K562 (cell line): ENCODE measurements at regions not wholly inside any gene's neighbourhood (a gene's known extent, or its start where the extent isn't known, plus 50 kb on each side); places are given as distances from the start of the nearest gene placed in this dataset.

Source experiments
- ATAC-seq: fragments of 200-7000 bp; cut with Tn5 transposase; 3 replicates; pipeline ENCODE4 v1.9.1; 2020; ENCODE audit warnings: moderate library complexity
- BruUV-seq: library from RNA; stranded (reverse); fragments of 400-500 nt; replicated peaks from 2 replicates; lab custom pipeline; 2021; lab: Mats Ljungman, UMichigan
- CTCF ChIA-PET: fragments of 300-600 bp; formaldehyde crosslinking; extraction: SDS; loops from one replicate; lab custom pipeline; 2021; ENCODE audit warnings: low intra/inter-chr PET ratio; lab: Yijun Ruan, JAX
- POLR2A ChIA-PET: fragments of 300-600, 350-650 bp; sonication (Branson Sonifier 250); formaldehyde crosslinking; extraction: SDS; loops from one replicate; lab custom pipeline; 2021; ENCODE audit warnings: antibody characterized with exemption, inconsistent platforms; lab: Yijun Ruan, JAX
- DNase-seq, 4 experiments: peaks; one replicate each; pipeline versions ENCODE4 v3.0.0 to v3.0.0-alpha.2; 2011 to 2018; ENCODE audit warnings: low spot score in 3 of 4, mixed read lengths in 3 of 4; ENCODE audit errors: extremely low read depth in 1 of 4
- FAIRE-seq: peaks from 2 replicates; lab custom pipeline; 2011; peaks lifted over from hg19 to GRCh38; lab: Jason Lieb, UNC
- H2AFZ ChIP-seq: 2 replicates; pipeline ENCODE4 v1.6.0; 2011; ENCODE audit warnings: low read depth, low read length, control low read depth, inconsistent platforms
- H3K27ac ChIP-seq: fragments of 200-600 bp; 3 replicates; pipeline ENCODE4 v1.8.0; 2011; ENCODE audit warnings: low read depth, mild to moderate bottlenecking, control low read depth, inconsistent platforms, low read length, moderate library complexity, mixed read lengths; ENCODE audit errors: extremely low read depth
- H3K27me3 ChIP-seq, 2 experiments: fragments of 300-600 bp in 1 of 2; 2 replicates in 1 of 2; 3 replicates in 1 of 2; pipeline versions ENCODE4 v1.6.0 to v1.8.0; 2011; ENCODE audit warnings: inconsistent platforms in 2 of 2, low read length in 2 of 2, mild to moderate bottlenecking in 1 of 2, mixed read lengths in 1 of 2, moderate library complexity in 1 of 2; ENCODE audit not compliant: control insufficient read depth in 2 of 2, insufficient read depth in 2 of 2
- H3K36me3 ChIP-seq: fragments of 300-600 bp; 3 replicates; pipeline ENCODE4 v1.8.0; 2011; ENCODE audit warnings: mild to moderate bottlenecking, low read length, inconsistent platforms; ENCODE audit not compliant: control insufficient read depth, insufficient read depth
- H3K4me1 ChIP-seq, 2 experiments: fragments of 200-600 bp in 1 of 2; replicated peaks in 1 of 2; 2 replicates in 1 of 2; 3 replicates in 1 of 2; pipeline versions ENCODE4 v1.5.1 to v1.8.0; 2011; ENCODE audit warnings: inconsistent platforms in 2 of 2, low read length in 2 of 2, mild to moderate bottlenecking in 1 of 2, mixed read lengths in 1 of 2, moderate library complexity in 1 of 2; ENCODE audit not compliant: control insufficient read depth in 2 of 2, insufficient read depth in 2 of 2
- H3K4me2 ChIP-seq: 2 replicates; pipeline ENCODE4 v1.6.1; 2011; ENCODE audit warnings: low read length, control low read depth, inconsistent platforms, mixed read lengths; ENCODE audit not compliant: insufficient read depth
- H3K4me3 ChIP-seq: fragments of 200-600 bp; sonication (generic), shearing (Covaris generic); 2 replicates; pipeline ENCODE4 v1.5.1; 2016; ENCODE audit warnings: control low read depth, inconsistent platforms
- H3K79me2 ChIP-seq: fragments of 200-600 bp; 3 replicates; pipeline ENCODE4 v1.8.0; 2011; ENCODE audit warnings: low read length, inconsistent platforms; ENCODE audit not compliant: control insufficient read depth, insufficient read depth
- H3K9ac ChIP-seq, 2 experiments: 2 replicates each; pipeline versions ENCODE4 v1.6.0 to v1.6.1; 2011; ENCODE audit warnings: low read depth in 2 of 2, low read length in 2 of 2, control low read depth in 1 of 2, inconsistent platforms in 1 of 2, mild to moderate bottlenecking in 1 of 2, mixed read lengths in 1 of 2; ENCODE audit not compliant: insufficient read depth in 1 of 2
- H3K9me1 ChIP-seq: one replicate; pipeline ENCODE4 v1.6.0; 2011; ENCODE audit warnings: inconsistent platforms, mild to moderate bottlenecking, low read length, moderate library complexity; ENCODE audit not compliant: control insufficient read depth, insufficient read depth
- H3K9me3 ChIP-seq: replicated peaks from 2 replicates; pipeline ENCODE4 v1.5.1; 2011; ENCODE audit warnings: low read depth, low read length, inconsistent platforms; ENCODE audit not compliant: control insufficient read depth, insufficient read depth
- H4K20me1 ChIP-seq: replicated peaks from 2 replicates; pipeline ENCODE4 v1.6.1; 2011; ENCODE audit warnings: low read length, inconsistent platforms, mixed read lengths; ENCODE audit not compliant: control insufficient read depth, insufficient read depth
- CHD4 ChIP-seq: fragments of 200-600 bp; sonication (generic); IDR thresholded peaks from 3 replicates; pipeline ENCODE4 v1.6.1; 2012; ENCODE audit warnings: low read depth, mild to moderate bottlenecking, mixed read lengths, low read length, inconsistent platforms; ENCODE audit not compliant: insufficient read depth, insufficient replicate concordance, poor library complexity, severe bottlenecking
- MEF2A ChIP-seq: IDR thresholded peaks from 2 replicates; pipeline ENCODE4 v1.6.1; 2011; ENCODE audit warnings: low read depth, mild to moderate bottlenecking, low read length, moderate library complexity; ENCODE audit not compliant: control insufficient read depth
- NCOA4 ChIP-seq: fragments of 450-650 bp; IDR thresholded peaks from 2 replicates; pipeline ENCODE4 v1.6.1; 2018; ENCODE audit warnings: mild to moderate bottlenecking; ENCODE audit not compliant: partially characterized antibody
- NEUROD1 ChIP-seq: fragments of 150-350 bp; IDR thresholded peaks from 2 replicates; pipeline ENCODE4 v1.6.1; 2014; ENCODE audit warnings: borderline replicate concordance, low read length, low read depth; ENCODE audit not compliant: partially characterized antibody
- SIN3B ChIP-seq: fragments of 450-650 bp; IDR thresholded peaks from 2 replicates; pipeline ENCODE4 v1.6.1; 2017; ENCODE audit warnings: low read depth, mild to moderate bottlenecking, moderate library complexity
- SMARCB1 ChIP-seq: IDR thresholded peaks from 2 replicates; pipeline ENCODE4 v1.6.1; 2011; ENCODE audit warnings: improper control_type of control experiment, low read depth; ENCODE audit not compliant: insufficient read length
- SMC3 ChIP-seq: conservative IDR thresholded peaks from 2 replicates; pipeline ENCODE4 v1.6.1; 2011; ENCODE audit warnings: low read depth, low read length, improper control_type of control experiment; ENCODE audit not compliant: insufficient read depth
- ZBTB7A ChIP-seq: IDR thresholded peaks from 2 replicates; pipeline ENCODE4 v1.6.1; 2011; ENCODE audit warnings: low read depth, mild to moderate bottlenecking, low read length, moderate library complexity, borderline replicate concordance; ENCODE audit not compliant: control insufficient read depth
- ZNF253 ChIP-seq: fragments of 250-450 bp; sonication (Bioruptor Pico); conservative IDR thresholded peaks from 2 replicates; pipeline ENCODE4 v1.6.1; 2021; ENCODE audit warnings: mild to moderate bottlenecking
- ZNF830 ChIP-seq: fragments of 250-450 bp; sonication (Bioruptor Pico); IDR thresholded peaks from 2 replicates; pipeline ENCODE4 v1.5.0; 2021; ENCODE audit warnings: mild to moderate bottlenecking
- WGBS: fragments of 100-300 bp; shearing (Covaris generic); methylation state at CpG from one replicate; pipeline ENCODE4 v1.1.6; 2016; ENCODE audit warnings: low coverage, mixed read lengths; ENCODE audit not compliant: insufficient coverage; ENCODE audit errors: missing lambda C conversion rate; 5-methylcytosine and 5-hydroxymethylcytosine counted together
- in situ Hi-C: fragments of 300-500 bp; cut with MboI; formaldehyde crosslinking; loops from 4 replicates; pipeline ENCODE4 v1.15.0; 2018; ENCODE audit warnings: inconsistent platforms, mixed read lengths
- intact Hi-C: fragments of 100-400 bp; cut with micrococcal nuclease; formaldehyde crosslinking; loops from 2 replicates; pipeline ENCODE4 v1.14.2; 2022
- TF ChIP-seq, protein P1 (sequence below), 3 experiments: IDR thresholded peaks in 2 of 3; conservative IDR thresholded peaks in 1 of 3; 2 replicates each; pipeline ENCODE4 v1.5.1; 2011 to 2012; ENCODE audit warnings: low read length in 3 of 3, mild to moderate bottlenecking in 3 of 3, control low read depth in 2 of 3, improper control_type of control experiment in 1 of 3, inconsistent platforms in 1 of 3, low read depth in 1 of 3, mixed read lengths in 1 of 3, moderate library complexity in 1 of 3; ENCODE audit not compliant: insufficient read depth in 2 of 3
- TF ChIP-seq, protein P2 (sequence below): sonication (generic); formaldehyde crosslinking; IDR thresholded peaks from 2 replicates; pipeline ENCODE4 v1.8.0; 2023; ENCODE audit warnings: mild to moderate bottlenecking, missing genetic modification reagents
- TF ChIP-seq, protein P3 (sequence below): fragments of 450-650 bp; formaldehyde crosslinking; IDR thresholded peaks from 2 replicates; pipeline ENCODE4 v1.4.0; 2022; ENCODE audit warnings: missing genetic modification characterization
- TF ChIP-seq, protein P4 (sequence below): fragments of 250-450 bp; sonication (Bioruptor Pico); IDR thresholded peaks from 2 replicates; pipeline ENCODE4 v1.8.0; 2022; ENCODE audit warnings: moderate library complexity, mild to moderate bottlenecking, inconsistent platforms

GRCh38 chr16:17556276-17557052 is 85.7 kb upstream of the XYLT1 start (continued):
- TF ChIP-seq, protein P1, sequence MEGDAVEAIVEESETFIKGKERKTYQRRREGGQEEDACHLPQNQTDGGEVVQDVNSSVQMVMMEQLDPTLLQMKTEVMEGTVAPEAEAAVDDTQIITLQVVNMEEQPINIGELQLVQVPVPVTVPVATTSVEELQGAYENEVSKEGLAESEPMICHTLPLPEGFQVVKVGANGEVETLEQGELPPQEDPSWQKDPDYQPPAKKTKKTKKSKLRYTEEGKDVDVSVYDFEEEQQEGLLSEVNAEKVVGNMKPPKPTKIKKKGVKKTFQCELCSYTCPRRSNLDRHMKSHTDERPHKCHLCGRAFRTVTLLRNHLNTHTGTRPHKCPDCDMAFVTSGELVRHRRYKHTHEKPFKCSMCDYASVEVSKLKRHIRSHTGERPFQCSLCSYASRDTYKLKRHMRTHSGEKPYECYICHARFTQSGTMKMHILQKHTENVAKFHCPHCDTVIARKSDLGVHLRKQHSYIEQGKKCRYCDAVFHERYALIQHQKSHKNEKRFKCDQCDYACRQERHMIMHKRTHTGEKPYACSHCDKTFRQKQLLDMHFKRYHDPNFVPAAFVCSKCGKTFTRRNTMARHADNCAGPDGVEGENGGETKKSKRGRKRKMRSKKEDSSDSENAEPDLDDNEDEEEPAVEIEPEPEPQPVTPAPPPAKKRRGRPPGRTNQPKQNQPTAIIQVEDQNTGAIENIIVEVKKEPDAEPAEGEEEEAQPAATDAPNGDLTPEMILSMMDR (IDR thresholded peaks at IDR 0.05 in 2 of 3, conservative IDR thresholded peaks at IDR 0.05 in 1 of 3; ENCODE audit: insufficient read depth in 2 of 3, low read depth in 1 of 3, low read length in 3 of 3): peak; percentile 69 to 72 (median 70); a peak in 5 of 6 replicates
- no peak for TF ChIP-seq MEF2A
- peak; percentile 68 for TF ChIP-seq SMC3
- TF ChIP-seq, all 486 proteins: peak for 6

DNA sequence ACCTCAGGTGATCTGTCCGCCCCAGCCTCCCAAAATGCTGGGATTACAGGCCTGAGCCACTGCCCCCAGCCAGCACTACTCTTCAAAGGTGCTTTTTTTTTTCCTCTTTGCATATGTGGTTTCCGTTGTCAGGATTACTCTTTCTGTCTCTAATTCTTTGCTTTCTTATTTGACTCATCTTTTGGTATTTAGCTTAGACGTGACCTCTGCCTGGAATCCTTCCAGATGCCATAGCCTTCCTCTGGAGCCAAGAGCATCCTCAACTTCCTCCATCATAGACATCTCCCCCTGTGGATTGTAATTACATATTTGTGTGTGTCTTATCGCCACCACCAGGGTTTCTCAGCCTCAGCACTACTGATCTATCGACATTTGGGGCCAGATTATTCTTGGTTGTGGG is 84.4 kb upstream of the XYLT1 start:
- no TSS peak for BruUV-seq
- H3K9me3 ChIP-seq: no peaks in the 10 kb centered on the region
- intact Hi-C loops: no loop called here
- no peaks in the 10 kb centered on the region for H4K20me1 ChIP-seq
- H3K79me2 ChIP-seq: no peaks in the 10 kb centered on the region
- no peak overlapping the region for H3K27ac ChIP-seq
- ChIA-PET POLR2A (no interaction called here), CTCF (no interaction called here)
- DNase-seq: no peak
- 1% methylated on average over 5 of the region's 5 CpGs for WGBS
- H3K4me1 ChIP-seq: no peaks in the 10 kb centered on the region
- no peak overlapping the region for H2AFZ ChIP-seq
- in situ Hi-C loops: no loop called here
- no peak overlapping the region for H3K4me2 ChIP-seq
- peaks cover 10 to 47% of the 10 kb centered on the region in 2 experiments; a peak in 3 of 5 replicates for H3K27me3 ChIP-seq
- H3K9ac ChIP-seq: no peak overlapping the region
- H3K9me1 ChIP-seq: no peaks in the 10 kb centered on the region
- no peaks in the 10 kb centered on the region for H3K36me3 ChIP-seq
- no peak overlapping the region for H3K4me3 ChIP-seq
- no peak for FAIRE-seq
- no peak for ATAC-seq
- TF ChIP-seq CHD4: no peak
- TF ChIP-seq, protein P2, sequence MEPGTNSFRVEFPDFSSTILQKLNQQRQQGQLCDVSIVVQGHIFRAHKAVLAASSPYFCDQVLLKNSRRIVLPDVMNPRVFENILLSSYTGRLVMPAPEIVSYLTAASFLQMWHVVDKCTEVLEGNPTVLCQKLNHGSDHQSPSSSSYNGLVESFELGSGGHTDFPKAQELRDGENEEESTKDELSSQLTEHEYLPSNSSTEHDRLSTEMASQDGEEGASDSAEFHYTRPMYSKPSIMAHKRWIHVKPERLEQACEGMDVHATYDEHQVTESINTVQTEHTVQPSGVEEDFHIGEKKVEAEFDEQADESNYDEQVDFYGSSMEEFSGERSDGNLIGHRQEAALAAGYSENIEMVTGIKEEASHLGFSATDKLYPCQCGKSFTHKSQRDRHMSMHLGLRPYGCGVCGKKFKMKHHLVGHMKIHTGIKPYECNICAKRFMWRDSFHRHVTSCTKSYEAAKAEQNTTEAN: no peak
- TF ChIP-seq, protein P3, sequence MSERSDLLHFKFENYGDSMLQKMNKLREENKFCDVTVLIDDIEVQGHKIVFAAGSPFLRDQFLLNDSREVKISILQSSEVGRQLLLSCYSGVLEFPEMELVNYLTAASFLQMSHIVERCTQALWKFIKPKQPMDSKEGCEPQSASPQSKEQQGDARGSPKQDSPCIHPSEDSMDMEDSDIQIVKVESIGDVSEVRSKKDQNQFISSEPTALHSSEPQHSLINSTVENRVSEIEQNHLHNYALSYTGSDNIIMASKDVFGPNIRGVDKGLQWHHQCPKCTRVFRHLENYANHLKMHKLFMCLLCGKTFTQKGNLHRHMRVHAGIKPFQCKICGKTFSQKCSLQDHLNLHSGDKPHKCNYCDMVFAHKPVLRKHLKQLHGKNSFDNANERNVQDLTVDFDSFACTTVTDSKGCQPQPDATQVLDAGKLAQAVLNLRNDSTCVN (CRISPR knock-in tag): no peak
- TF ChIP-seq, protein P4, sequence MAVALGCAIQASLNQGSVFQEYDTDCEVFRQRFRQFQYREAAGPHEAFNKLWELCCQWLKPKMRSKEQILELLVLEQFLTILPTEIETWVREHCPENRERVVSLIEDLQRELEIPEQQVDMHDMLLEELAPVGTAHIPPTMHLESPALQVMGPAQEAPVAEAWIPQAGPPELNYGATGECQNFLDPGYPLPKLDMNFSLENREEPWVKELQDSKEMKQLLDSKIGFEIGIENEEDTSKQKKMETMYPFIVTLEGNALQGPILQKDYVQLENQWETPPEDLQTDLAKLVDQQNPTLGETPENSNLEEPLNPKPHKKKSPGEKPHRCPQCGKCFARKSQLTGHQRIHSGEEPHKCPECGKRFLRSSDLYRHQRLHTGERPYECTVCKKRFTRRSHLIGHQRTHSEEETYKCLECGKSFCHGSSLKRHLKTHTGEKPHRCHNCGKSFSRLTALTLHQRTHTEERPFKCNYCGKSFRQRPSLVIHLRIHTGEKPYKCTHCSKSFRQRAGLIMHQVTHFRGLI (CRISPR knock-in tag): no peak
- no peak for TF ChIP-seq ZNF830 (CRISPR knock-in tag)
- TF ChIP-seq SMARCB1: no peak
- TF ChIP-seq NCOA4: no peak
- TF ChIP-seq SIN3B: no peak
- TF ChIP-seq ZNF253 (CRISPR knock-in tag): no peak
- TF ChIP-seq NEUROD1: no peak
- no peak for TF ChIP-seq ZBTB7A
